IMR-90 (cell line): ENCODE measurements at regions not wholly inside any gene's neighbourhood (a gene's known extent, or its start where the extent isn't known, plus 50 kb on each side); places are given as distances from the start of the nearest gene placed in this dataset.

Experiments used
- ATAC-seq: fragments of 200-7000 bp; cut with Tn5 transposase; 2 replicates; pipeline ENCODE4 v1.9.1; 2020; ENCODE audit warnings: low read depth, mild to moderate bottlenecking, moderate library complexity
- BruUV-seq: library from RNA; stranded (reverse); fragments of 400-500 nt; replicated peaks from 2 replicates; lab custom pipeline; 2021; lab: Mats Ljungman, UMichigan
- CTCF ChIA-PET: fragments of 300-600 bp; formaldehyde crosslinking; extraction: SDS; loops from one replicate; lab custom pipeline; 2021; ENCODE audit warnings: antibody characterized with exemption; lab: Yijun Ruan, JAX
- POLR2A ChIA-PET: fragments of 300-600 bp; sonication (Branson Sonifier 250); formaldehyde crosslinking; loops from one replicate; lab custom pipeline; 2022; ENCODE audit warnings: antibody characterized with exemption; ENCODE audit not compliant: unreplicated experiment; lab: Charles Lee
- DNase-seq: peaks from one replicate; pipeline ENCODE4 v3.0.0; 2013
- H2AFZ ChIP-seq: replicated peaks from 2 replicates; pipeline ENCODE3; 2013; ENCODE audit warnings: low read length, mild to moderate bottlenecking; ENCODE audit not compliant: poor library complexity
- H2AK5ac ChIP-seq: 2 replicates; pipeline ENCODE4 v1.6.1; 2013; ENCODE audit warnings: low read depth, low read length, inconsistent platforms
- H2AK9ac ChIP-seq: replicated peaks from 2 replicates; pipeline ENCODE3; 2013; ENCODE audit warnings: mild to moderate bottlenecking, low read depth, low read length, moderate library complexity; ENCODE audit not compliant: poor library complexity
- H2BK120ac ChIP-seq: 2 replicates; pipeline ENCODE4 v1.6.1; 2013; ENCODE audit warnings: low read depth, low read length, inconsistent platforms
- H2BK15ac ChIP-seq: 3 replicates; pipeline ENCODE4 v1.6.1; 2013; ENCODE audit warnings: low read depth, low read length, inconsistent platforms
- H2BK20ac ChIP-seq: 2 replicates; pipeline ENCODE4 v1.6.1; 2013; ENCODE audit warnings: low read depth, mild to moderate bottlenecking, inconsistent platforms, low read length, moderate library complexity
- H2BK5ac ChIP-seq: 2 replicates; pipeline ENCODE4 v1.6.1; 2013; ENCODE audit warnings: mild to moderate bottlenecking, low read depth, low read length, inconsistent platforms; ENCODE audit not compliant: poor library complexity, severe bottlenecking
- H3K14ac ChIP-seq: replicated peaks from 2 replicates; pipeline ENCODE4 v1.6.1; 2013; ENCODE audit warnings: low read depth, low read length, inconsistent platforms
- H3K18ac ChIP-seq: 2 replicates; pipeline ENCODE4 v1.6.1; 2013; ENCODE audit warnings: low read depth, low read length, control low read depth
- H3K23ac ChIP-seq: 2 replicates; pipeline ENCODE4 v1.6.1; 2013; ENCODE audit warnings: low read depth, low read length, inconsistent platforms
- H3K27ac ChIP-seq: 2 replicates; pipeline ENCODE4 v1.5.1; 2013; ENCODE audit warnings: mild to moderate bottlenecking, control low read depth, low read length; ENCODE audit not compliant: insufficient read depth
- H3K27me3 ChIP-seq: 2 replicates; pipeline ENCODE4 v1.6.1; 2013; ENCODE audit warnings: low read length; ENCODE audit not compliant: control insufficient read depth, insufficient read depth
- H3K36me3 ChIP-seq: 2 replicates; pipeline ENCODE4 v1.6.1; 2013; ENCODE audit warnings: low read length, mixed read lengths; ENCODE audit not compliant: control insufficient read depth, insufficient read depth
- H3K4ac ChIP-seq: 2 replicates; pipeline ENCODE4 v1.6.1; 2013; ENCODE audit warnings: low read depth, low read length, inconsistent platforms
- H3K4me1 ChIP-seq: 2 replicates; pipeline ENCODE4 v1.6.1; 2013; ENCODE audit warnings: low read length, mixed read lengths; ENCODE audit not compliant: control insufficient read depth, insufficient read depth
- H3K4me2 ChIP-seq: 2 replicates; pipeline ENCODE4 v1.6.1; 2013; ENCODE audit warnings: low read depth, mild to moderate bottlenecking, control low read depth, low read length, moderate library complexity
- H3K4me3 ChIP-seq: 2 replicates; pipeline ENCODE4 v1.5.1; 2013; ENCODE audit warnings: low read depth, mild to moderate bottlenecking, control low read depth, low read length, moderate library complexity; ENCODE audit not compliant: insufficient read depth
- H3K56ac ChIP-seq: 2 replicates; pipeline ENCODE4 v1.6.1; 2013; ENCODE audit warnings: low read length, inconsistent platforms; ENCODE audit not compliant: insufficient read depth; ENCODE audit errors: extremely low read depth
- H3K79me1 ChIP-seq, 2 experiments: 2 replicates each; pipeline ENCODE4 v1.6.1; 2013; ENCODE audit warnings: low read length in 2 of 2, inconsistent platforms in 1 of 2, low read depth in 1 of 2
- H3K9ac ChIP-seq: 2 replicates; pipeline ENCODE4 v1.6.1; 2013; ENCODE audit warnings: low read depth, low read length, control low read depth
- H3K9me1 ChIP-seq: 2 replicates; pipeline ENCODE4 v1.6.1; 2013; ENCODE audit warnings: low read length, inconsistent platforms; ENCODE audit not compliant: insufficient read depth
- H3K9me3 ChIP-seq: 2 replicates; pipeline ENCODE4 v1.6.1; 2013; ENCODE audit warnings: low read length; ENCODE audit not compliant: control insufficient read depth, insufficient read depth
- H4K20me1 ChIP-seq: 2 replicates; pipeline ENCODE4 v1.6.1; 2013; ENCODE audit warnings: low read length, inconsistent platforms; ENCODE audit not compliant: insufficient read depth
- H4K5ac ChIP-seq: 2 replicates; pipeline ENCODE4 v1.6.1; 2013; ENCODE audit warnings: mild to moderate bottlenecking, low read depth, low read length, control low read depth
- H4K8ac ChIP-seq, 2 experiments: 2 replicates each; pipeline ENCODE4 v1.6.1; 2013; ENCODE audit warnings: low read depth in 2 of 2, low read length in 2 of 2, control low read depth in 1 of 2, inconsistent platforms in 1 of 2
- H4K91ac ChIP-seq: 2 replicates; pipeline ENCODE4 v1.6.1; 2013; ENCODE audit warnings: low read depth, low read length, inconsistent platforms; ENCODE audit not compliant: insufficient read depth
- BHLHE40 ChIP-seq: fragments of 150-350 bp; IDR thresholded peaks from 2 replicates; pipeline ENCODE4 v1.6.1; 2016; ENCODE audit warnings: mild to moderate bottlenecking, low read depth, low read length
- CEBPB ChIP-seq: IDR thresholded peaks from 2 replicates; pipeline ENCODE4 v1.6.1; 2012; ENCODE audit warnings: low read depth, low read length, improper control_type of control experiment
- FOS ChIP-seq: fragments of 150-350 bp; IDR thresholded peaks from 2 replicates; pipeline ENCODE4 v1.6.1; 2016; ENCODE audit warnings: low read depth, low read length
- MAFK ChIP-seq: IDR thresholded peaks from 2 replicates; pipeline ENCODE4 v1.6.1; 2012; ENCODE audit warnings: low read depth, low read length, improper control_type of control experiment
- MXI1 ChIP-seq: IDR thresholded peaks from 2 replicates; pipeline ENCODE4 v1.6.1; 2012; ENCODE audit warnings: low read depth, mild to moderate bottlenecking, low read length, moderate library complexity, borderline replicate concordance
- NFE2L2 ChIP-seq: fragments of 150-350 bp; IDR thresholded peaks from 2 replicates; pipeline ENCODE4 v1.6.1; 2016; ENCODE audit warnings: low read depth, mild to moderate bottlenecking, low read length
- POLR2A ChIP-seq: IDR thresholded peaks from 2 replicates; pipeline ENCODE4 v1.6.1; 2012; ENCODE audit warnings: mild to moderate bottlenecking, low read depth, low read length
- RAD21 ChIP-seq: IDR thresholded peaks from 2 replicates; pipeline ENCODE4 v1.6.1; 2012; ENCODE audit warnings: low read length, improper control_type of control experiment
- RCOR1 ChIP-seq: IDR thresholded peaks from 2 replicates; pipeline ENCODE4 v1.6.1; 2012; ENCODE audit warnings: mild to moderate bottlenecking, low read length, improper control_type of control experiment; ENCODE audit not compliant: insufficient replicate concordance
- RFX5 ChIP-seq: IDR thresholded peaks from 2 replicates; pipeline ENCODE4 v1.8.0; 2012; ENCODE audit warnings: low read depth, mild to moderate bottlenecking, low read length, moderate library complexity
- WGBS, 2 experiments: methylation state at CpG; one replicate each; pipeline versions ENCODE4 v1.1.5 to v1.1.7; 2013; ENCODE audit warnings: missing lambda C conversion rate in 2 of 2; ENCODE audit not compliant: insufficient read length in 1 of 2; ENCODE audit errors: extremely low coverage in 2 of 2; 5-methylcytosine and 5-hydroxymethylcytosine counted together
- dilution Hi-C: fragments of 300-500 bp; cut with HindIII; formaldehyde crosslinking; loops from one replicate; pipeline ENCODE4 v1.14.3; 2018; ENCODE audit warnings: low sequenced_read_pairs; ENCODE audit not compliant: unreplicated experiment
- in situ Hi-C: fragments of 300-500 bp; cut with MboI; formaldehyde crosslinking; loops from 3 replicates; pipeline ENCODE4 v1.14.3; 2019; ENCODE audit warnings: low sequenced_read_pairs, inconsistent platforms, mixed read lengths
- intact Hi-C: fragments of 100-400 bp; cut with micrococcal nuclease; formaldehyde crosslinking; loops from 2 replicates; pipeline ENCODE4 v1.10.0; 2022
- TF ChIP-seq, protein P1 (sequence below): fragments of 150-350 bp; IDR thresholded peaks from 2 replicates; pipeline ENCODE4 v1.6.1; 2016; ENCODE audit warnings: low read depth, mild to moderate bottlenecking, low read length, moderate library complexity, borderline replicate concordance
- TF ChIP-seq, protein P2 (sequence below): fragments of 150-350 bp; IDR thresholded peaks from 2 replicates; pipeline ENCODE4 v1.6.1; 2017; ENCODE audit warnings: mild to moderate bottlenecking, antibody characterized with exemption, low read length, low read depth

DNA sequence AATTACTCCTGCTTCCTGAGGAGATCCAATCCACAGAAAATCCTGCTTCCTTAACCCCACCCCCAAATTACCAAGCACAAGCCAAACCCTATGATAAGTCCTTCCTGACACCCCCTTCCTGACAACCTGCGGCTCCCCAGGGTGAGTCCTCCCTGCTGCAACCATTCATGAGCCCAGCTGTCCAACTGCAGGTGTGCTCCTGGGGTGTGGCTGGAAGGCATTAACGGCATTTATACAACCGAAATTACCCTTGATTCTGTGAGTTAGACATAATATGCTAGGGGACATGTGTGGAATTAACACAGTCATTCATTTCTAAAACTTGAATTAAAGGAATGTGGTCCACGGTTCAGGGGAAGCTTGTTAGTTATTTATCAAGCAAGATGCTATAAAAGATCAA is 119.0 kb upstream of the ALKAL2 start:
- 33% methylated on average over 1 of the region's 4 CpGs; no CpG with 5 or more reads in 1 of the 2 experiments for WGBS, 2 experiments
- Histone ChIP-seq H3K18ac (no peak overlapping the region), H3K4me3 (no peak overlapping the region), H3K79me1 (no peaks in the 10 kb centered on the region), H4K5ac (no peak overlapping the region), H3K27me3 (no peaks in the 10 kb centered on the region), H3K23ac (no peak overlapping the region), H3K56ac (no peak overlapping the region), H4K91ac (no peak overlapping the region), H3K9me3 (peaks cover 24% of the 10 kb centered on the region), H2BK5ac (no peak overlapping the region), H4K20me1 (no peaks in the 10 kb centered on the region), H3K36me3 (no peaks in the 10 kb centered on the region), H3K14ac (no peak overlapping the region), H3K4me1 (no peaks in the 10 kb centered on the region), H3K9me1 (no peaks in the 10 kb centered on the region), H2AK9ac (no peak overlapping the region), H3K27ac (no peak overlapping the region), H3K4me2 (no peak overlapping the region), H2AK5ac (no peak overlapping the region), H2AFZ (no peak overlapping the region), H3K4ac (no peak overlapping the region), H2BK15ac (no peak overlapping the region), H2BK120ac (no peak overlapping the region), H2BK20ac (no peak overlapping the region), H3K9ac (no peak overlapping the region), H4K8ac (no peak overlapping the region)
- ChIA-PET POLR2A (no interaction called here), CTCF (no interaction called here)
- intact Hi-C loops (no loop called here), in situ Hi-C loops (no loop called here), dilution Hi-C loops (no loop called here)
- no TSS peak for BruUV-seq
- TF ChIP-seq RAD21 (no peak), RCOR1 (no peak), POLR2A (no peak), MXI1 (no peak), FOS (no peak), MAFK (no peak), NFE2L2 (no peak), CEBPB (no peak), RFX5 (no peak), BHLHE40 (no peak)
- TF ChIP-seq, protein P1, sequence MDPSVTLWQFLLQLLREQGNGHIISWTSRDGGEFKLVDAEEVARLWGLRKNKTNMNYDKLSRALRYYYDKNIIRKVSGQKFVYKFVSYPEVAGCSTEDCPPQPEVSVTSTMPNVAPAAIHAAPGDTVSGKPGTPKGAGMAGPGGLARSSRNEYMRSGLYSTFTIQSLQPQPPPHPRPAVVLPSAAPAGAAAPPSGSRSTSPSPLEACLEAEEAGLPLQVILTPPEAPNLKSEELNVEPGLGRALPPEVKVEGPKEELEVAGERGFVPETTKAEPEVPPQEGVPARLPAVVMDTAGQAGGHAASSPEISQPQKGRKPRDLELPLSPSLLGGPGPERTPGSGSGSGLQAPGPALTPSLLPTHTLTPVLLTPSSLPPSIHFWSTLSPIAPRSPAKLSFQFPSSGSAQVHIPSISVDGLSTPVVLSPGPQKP = no peak
- TF ChIP-seq, protein P2, sequence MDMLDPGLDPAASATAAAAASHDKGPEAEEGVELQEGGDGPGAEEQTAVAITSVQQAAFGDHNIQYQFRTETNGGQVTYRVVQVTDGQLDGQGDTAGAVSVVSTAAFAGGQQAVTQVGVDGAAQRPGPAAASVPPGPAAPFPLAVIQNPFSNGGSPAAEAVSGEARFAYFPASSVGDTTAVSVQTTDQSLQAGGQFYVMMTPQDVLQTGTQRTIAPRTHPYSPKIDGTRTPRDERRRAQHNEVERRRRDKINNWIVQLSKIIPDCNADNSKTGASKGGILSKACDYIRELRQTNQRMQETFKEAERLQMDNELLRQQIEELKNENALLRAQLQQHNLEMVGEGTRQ = no peak
- DNase-seq (no peak), ATAC-seq (no peak)
